Amniotic epithelial cell (primary cell): ENCODE measurements at regions not wholly inside any gene's neighbourhood (a gene's known extent, or its start where the extent isn't known, plus 50 kb on each side); places are given as distances from the start of the nearest gene placed in this dataset.

Experiments
- DNase-seq: peaks from one replicate; pipeline ENCODE4 v3.0.0-alpha.2; 2010; ENCODE audit warnings: low read depth

DNA sequence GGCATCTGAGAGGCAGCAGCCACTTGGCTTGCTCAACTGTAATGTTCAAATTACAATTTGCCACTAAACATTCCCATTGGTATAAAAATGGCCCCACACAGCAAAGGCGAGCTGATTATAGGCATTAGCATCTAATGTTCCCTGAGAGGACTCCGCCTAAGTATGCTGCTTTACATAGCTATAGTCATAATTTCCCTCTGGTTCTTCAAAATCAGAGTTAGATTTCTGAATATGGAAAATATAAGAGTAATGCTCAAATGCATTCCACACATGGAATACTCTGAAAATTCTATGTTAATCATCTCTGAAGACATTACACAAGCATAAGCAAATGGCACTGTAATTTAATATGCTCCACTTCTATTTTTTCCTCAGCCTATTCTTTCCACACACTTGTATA, 83.7 kb upstream of the BTG1 start:
- DNase-seq: no peak

DNA sequence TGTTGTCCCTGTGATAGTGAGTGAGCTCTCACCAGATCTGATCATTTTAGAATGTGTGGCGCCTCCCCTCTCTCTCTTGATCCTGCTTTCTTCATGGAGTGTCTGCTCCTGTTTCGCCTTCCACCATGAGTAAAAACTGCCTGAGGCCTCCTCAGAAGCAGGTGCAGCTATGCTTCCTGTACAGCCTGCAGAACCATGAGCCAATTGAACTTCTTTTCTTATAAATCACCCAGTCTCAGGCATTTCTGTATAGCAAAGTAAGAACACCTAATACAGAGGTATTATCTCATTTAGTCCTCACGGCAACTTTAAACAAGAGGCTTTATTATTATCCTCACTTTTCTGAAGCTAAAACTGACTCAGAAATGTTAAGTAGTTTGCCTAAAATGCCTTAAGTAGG, 81.3 kb upstream of the BTG1 start:
- no peak for DNase-seq

DNA sequence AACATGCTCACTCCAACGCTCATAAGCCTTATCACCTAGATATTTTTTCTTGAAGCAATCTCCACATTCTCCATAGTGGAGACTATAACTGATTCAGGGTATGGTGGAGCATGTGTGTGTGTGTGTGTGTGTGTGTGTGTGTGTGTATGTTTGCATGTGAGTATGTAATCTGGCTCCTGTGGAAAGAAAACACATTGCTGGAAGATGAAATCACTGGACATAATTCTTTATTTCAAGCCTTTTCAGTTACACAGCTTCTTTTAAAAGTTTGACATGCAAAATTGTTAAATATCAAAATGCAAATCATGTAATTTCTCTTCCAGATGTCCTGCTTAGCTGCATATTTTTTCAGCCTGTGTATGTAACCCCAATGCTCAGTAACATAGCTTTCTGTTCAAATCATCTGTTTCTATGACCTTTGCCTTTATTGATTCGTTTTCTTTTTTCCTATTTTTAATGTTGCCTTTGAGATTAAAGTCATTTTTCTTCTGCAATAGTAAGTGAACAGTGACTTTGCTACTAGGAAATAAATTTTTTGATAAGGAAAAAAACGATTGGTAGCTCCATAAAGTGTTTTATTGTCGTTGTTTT, 80.5 kb upstream of the BTG1 start:
- DNase-seq: peak; percentile 68

DNA sequence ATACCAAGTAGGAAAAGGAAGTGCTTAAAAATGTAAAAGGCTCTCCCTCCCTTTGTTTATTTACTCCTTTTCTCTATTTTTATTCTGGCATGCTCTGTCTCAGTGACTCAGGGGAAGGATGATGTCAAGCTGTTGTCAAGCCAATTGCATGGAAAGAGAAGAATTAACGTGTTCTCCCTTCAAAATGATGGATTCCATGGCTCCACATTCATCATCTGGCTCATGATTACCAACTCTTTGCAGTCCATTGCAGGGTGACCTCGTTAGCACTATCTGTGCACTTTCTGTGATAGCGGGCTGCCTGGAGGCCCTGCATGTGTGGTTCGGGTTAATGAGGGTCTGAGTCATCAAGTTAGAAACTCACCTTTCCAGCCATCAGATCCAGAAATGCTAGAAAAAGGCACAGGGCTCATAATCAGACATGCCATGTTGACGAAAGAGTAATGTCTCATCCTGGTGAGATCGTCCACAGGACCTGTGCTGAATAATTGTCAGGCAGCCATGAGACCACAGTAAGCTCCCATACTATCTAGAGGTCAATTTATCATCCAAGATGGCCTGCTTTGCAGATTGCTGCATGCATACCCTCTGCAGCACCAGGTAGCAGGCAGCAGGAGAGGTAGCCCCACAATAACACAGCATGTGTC, 79.2 kb upstream of the BTG1 start:
- DNase-seq: peak; percentile 92

DNA sequence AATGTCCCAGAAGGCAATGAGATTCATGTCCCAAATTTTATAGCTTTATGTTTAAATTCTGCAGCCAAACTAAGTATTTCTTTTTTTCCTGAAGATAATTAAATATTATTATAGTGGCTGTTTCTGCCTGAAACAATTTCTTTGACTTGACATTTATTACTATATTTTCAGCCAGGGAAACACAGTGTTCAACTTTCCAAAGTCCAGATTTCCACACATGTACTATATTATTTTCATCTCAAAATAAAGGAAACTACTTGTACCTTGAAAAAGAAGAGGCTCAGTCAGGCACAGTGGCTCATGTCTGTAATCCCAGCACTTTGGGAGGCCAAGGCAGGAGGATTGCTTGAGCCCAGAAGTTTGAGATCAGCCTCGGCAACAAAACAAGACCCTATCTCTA, 77.8 kb upstream of the BTG1 start:
- DNase-seq: no peak

DNA sequence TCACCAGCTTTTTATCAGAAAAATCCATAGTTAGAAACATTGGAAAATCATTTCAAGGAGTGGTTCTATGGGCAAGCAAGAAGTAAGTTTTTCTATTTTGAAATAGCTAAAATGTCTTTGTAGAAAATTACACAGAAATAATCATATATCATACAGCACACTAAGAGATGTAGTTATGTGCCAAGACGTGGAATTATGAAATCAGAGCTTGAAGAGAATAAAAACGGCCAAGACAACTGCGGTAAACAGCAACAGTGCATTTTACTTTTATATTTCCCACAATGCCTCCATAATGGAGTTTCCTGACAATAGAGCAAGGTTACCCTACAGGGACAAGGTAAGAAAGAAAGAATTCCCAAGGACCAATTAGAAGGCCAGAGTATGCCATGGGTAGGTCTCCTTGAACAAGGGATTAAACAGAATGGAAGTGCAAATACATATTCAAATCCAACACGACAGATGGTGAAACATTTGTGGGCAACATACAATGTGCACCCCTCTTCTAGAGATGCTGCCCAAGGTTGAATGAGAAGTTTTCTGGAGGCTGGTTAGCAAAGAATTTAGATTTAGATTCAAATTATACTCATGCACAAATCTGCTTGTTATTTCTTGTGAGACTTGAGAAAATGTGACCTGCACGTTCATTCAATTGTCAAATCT, 76.1 kb upstream of the BTG1 start:
- peak; percentile 13 for DNase-seq

DNA sequence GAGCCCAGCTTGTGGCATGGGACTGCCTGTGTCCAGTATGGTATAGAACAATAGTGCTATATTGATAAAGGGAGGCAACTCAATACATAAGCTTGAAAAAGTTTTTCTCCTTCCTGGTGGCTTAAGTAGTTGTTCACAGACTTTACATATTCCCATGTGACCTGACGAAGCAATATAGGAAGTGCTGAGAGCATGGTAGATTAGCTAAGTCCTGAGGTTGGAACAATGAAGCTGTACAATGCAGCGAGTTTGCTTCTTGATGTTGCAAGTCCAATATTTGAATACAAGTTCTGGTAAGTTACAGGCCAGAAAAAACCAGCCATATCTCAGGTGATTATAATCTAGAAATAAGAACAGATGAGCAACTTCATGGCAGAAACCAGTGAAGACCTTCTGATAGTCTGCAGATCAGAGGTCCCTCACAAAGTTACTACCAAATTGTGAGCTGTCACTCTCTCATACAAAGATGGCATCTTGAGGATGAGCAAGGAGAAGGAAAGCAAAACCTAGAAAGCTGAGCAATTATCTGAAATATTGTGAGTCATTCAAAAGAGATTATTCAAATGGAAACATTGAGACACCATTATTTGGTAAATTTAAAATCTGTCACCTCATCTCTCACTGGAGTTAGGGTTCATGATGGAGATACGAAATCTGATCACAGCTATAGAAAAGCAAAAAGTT, 72.9 kb upstream of the BTG1 start:
- peak; percentile 4 for DNase-seq

DNA sequence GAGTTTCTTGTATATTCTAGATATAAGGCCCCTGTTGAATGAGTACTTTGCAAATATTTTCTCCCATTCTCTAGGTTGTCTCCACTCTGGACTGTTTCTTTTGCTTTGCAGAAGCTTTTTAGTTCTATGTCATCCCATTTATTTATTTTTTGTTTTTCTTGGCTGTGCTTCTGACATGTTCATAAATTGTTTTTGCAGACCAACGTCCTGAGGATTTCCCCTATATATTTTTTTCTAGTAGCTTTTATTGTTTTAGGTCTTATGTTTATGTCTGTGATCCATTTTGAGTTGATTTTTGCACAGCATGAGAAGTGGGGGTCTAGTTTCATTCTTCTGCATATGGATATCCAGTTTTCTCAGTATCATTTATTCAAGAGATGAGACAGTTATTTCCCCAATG, 70.4 kb upstream of the BTG1 start:
- DNase-seq: no peak

DNA sequence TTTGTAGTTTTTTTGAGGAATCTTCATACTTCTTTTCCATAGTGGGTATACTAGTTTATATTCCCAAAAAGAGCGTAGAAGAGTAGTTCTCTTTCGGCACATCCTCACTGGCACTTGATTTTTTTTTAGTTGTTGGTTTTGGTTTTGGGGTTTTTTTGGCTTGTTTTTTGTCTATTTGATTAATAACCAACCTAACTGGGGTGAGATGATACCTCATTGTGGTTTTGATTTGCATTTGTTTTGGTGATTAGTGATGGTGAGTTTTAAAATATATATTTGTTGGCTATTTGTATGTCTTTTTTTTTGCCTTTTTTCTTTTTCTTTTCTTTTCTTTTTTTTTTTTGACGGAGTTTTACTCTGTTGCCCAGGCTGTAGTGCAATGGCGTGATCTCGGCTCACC, 69.7 kb upstream of the BTG1 start:
- no peak for DNase-seq

DNA sequence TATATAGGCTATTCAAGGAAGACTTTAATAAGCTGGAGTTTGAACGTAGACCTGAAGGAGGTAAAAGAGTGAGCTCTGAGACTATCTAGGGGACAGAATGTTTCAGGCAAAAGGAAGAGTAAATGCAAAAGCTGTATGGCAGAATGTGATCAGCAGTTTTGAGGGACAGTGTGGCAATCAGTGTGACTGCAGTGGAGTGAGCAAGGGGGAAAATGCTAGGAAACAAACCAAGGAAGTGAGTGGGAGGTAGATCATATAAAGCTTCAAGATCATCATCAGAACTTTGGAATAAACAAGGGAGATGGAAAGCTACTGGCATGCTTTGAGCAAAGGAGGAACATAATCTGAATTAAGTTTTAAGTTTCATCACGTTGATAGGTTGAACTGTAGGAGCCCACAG, 67.5 kb upstream of the BTG1 start:
- DNase-seq: no peak

DNA sequence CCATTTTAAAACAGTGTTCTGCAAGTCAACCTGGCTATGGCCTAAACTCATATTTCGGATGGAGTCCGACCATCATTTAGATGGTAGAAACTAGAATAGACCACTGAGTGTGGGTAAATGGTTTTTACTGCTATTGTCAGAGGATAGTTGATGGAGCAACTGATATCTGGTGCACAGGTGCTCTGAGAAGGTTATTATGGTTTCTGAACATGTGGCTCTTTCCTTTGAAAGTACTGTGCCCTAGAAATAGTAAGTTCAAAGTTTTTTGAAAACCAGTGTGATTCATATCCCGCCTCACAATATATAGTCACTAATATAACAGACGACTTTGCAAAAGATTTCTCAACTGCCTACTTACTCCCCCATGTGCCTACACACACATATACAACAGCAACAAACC, 64.4 kb upstream of the BTG1 start:
- DNase-seq: no peak

DNA sequence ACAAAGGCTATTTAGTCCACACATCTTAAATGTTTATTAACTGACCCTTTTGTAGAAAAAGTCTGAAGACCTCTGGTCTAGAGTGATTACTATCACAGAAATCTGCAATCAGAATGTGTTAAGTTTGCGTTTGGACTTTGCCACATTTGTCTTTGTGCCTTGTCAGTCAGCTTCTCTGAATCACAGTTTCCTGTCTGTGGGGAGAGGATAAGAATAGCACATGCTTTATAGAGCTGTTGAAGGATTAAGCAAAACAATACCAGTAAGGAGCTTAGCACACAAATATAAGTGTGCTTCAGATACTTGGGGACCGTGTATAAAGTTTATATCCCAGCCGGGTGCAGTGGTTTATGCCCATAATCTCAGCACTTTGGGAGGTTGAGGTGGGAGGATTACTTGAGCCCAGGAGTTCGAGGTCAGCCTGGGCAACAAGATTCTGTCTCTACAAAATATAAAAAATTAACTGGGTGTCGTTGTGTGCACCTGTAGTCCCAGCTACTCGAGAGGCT, 63.0 kb upstream of the BTG1 start:
- peak; percentile 67 for DNase-seq

DNA sequence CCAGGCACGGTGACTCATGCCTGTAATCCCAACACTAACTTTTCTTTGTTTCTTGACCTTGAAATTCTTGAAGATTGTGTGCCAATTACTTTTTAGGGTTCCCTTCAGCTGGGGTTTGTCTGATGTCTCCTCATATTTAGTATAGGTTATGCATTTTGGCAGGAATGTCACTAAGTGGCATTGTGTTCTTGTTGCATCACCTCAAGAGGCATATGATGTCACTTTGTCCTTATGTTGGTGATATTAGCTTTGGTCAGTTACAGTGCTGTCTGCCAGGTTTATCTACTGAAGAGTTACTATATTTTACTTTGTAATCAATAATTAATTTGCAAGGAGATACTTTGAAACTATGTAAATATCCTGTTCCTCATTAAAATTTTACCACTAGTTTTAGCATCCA, 61.0 kb upstream of the BTG1 start:
- DNase-seq: no peak

DNA sequence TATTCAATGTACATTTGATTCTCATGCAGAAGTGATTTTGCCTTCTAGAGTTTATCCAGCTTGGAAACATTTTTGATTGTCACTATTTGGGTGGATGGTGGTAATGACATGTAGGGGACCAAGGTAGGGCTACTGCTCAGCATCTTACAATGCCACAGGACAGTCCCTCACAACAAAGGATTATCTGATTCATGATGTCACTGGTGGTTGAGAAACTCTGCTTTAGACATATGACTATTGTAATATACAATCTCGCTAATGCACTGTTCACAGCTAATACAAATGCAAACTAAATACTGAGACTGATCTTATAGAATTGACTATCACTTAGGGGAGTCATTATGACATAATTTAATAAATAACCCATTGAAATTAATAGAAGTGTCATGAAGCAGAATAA, 60.4 kb upstream of the BTG1 start:
- no peak for DNase-seq

DNA sequence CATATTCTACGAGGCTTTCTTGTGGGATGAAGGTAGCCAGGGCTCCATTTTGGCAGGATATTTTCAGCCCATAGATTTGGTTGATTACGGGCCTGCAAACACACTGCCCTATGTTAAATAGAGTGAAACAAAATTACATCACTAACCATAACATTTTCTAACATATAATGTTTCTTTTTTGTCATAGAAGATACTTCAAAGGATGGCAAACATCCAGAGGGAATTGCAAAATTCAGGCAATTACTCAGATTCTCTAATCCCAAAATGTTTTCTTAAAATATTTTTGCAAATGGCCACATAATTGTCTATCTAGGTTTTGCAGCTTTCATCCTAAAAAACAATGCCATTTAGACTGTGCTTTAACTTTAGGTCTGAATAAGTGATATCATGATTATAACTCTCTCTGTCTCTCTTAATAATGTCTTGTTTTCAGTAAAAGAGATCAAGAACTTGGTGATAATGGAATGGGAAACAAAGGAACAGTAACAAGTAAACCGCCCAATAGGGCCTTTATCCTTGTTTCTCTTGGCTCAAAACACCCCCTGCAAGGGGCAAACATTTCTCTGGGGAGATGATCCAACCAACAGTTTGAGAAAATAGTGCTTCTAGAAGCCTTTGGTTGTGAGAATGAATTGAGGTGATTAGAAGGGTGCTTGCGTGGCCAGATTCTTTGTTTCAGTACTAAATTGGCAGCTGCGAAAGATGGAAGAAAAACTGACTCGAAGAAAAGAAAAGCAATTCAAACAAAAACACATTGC, 54.4 kb upstream of the BTG1 start:
- peak; percentile 42 for DNase-seq

DNA sequence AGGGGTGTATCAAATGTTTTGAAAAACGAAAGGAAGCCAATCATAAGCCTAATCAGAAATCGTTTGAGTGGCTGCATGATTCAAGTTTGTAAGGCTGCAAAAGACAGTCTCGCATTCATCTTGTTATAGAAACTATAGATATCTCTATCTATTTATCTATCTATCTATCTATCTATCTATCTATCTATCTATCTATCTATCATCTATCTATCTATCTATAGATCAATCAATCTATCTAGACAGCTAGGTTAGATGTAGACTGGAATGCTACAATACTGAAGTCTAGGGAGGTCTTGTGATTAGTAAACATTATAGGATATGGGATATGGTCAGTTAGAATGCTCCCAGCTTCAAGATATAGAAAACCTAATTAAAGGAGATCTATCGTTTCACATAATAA, 52.2 kb upstream of the BTG1 start:
- DNase-seq: no peak

DNA sequence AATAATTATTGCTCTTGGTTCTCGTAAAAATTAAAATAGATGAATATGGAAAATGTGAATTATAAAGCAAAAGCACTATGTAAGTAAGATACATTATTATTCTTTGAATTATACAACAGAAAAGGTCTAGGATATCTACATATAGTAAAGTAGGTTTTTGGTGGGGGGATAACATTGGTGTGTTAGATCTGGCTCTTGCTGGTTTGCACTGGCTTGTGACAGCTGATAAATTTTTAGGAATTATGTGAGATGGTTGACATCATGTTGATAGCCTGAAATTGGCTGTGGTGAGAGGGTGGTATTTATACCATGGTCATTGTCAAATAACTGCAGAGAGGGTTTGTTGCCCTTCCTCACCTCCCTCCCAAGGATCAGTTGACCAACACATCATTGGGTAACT, 50.7 kb upstream of the BTG1 start:
- DNase-seq: no peak
